Hematopoietic multipotent progenitor cell treated with erythropoietin and hydrocortisone succinate and interleukin-3 and kit ligand, for 6 days (in vitro differentiated cells): ENCODE measurements at regions not wholly inside any gene's neighbourhood (a gene's known extent, or its start where the extent isn't known, plus 50 kb on each side); places are given as distances from the start of the nearest gene placed in this dataset.

Experiments used
- DNase-seq: peaks from one replicate; pipeline ENCODE4 v3.0.0-alpha.2; 2015

DNA sequence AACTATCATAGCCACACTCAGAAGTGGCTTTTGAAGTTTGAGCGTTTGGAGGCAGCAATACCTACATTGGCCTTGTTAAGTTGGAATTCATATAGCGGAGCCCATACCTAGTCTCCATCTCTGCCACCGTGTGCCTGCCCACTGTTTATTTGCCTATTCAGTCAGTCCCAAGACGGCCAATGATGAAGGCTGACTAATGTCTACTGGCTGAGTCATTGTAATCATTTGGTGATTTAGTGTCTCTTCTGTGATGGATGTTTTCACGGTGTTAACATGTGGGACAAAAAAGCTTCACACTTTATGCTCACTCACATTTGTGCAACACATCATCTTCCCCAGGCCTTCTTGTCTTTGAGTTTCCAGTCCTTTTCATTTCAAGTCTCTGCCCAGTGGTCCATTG is 92.6 kb upstream of the PBX1 start:
- DNase-seq, result no peak

GRCh38 chr1:164470996-164471395 is 88.0 kb upstream of the PBX1 start:
- DNase-seq, result no peak

- no peak for DNase-seq
Observed at GRCh38 chr1:164472841-164473240, 86.1 kb upstream of the PBX1 start.

- no peak for DNase-seq
Observed at GRCh38 chr1:164473544-164473943, 85.4 kb upstream of the PBX1 start.

DNA sequence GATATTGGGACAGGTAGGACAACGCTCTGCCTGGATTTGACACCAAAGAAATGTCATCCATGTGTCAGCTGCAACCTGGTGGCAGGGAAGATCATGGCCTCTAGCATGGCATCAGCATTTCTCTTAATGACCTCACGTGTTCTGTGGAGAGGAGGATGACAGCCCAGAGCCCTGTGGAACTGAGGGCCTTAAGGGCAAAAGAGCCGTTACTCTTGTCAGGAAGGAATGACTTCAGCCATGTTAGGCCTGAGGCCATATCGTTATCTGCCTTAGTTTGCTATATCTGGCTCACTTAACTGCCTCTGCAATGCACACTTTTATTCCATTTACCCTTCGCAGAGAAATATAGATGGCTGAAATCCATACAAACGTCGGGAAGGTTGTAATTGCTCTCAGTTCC is 83.2 kb upstream of the PBX1 start:
- DNase-seq, result no peak

GRCh38 chr1:164477343-164477742 is 81.6 kb upstream of the PBX1 start:
- no peak for DNase-seq

DNA sequence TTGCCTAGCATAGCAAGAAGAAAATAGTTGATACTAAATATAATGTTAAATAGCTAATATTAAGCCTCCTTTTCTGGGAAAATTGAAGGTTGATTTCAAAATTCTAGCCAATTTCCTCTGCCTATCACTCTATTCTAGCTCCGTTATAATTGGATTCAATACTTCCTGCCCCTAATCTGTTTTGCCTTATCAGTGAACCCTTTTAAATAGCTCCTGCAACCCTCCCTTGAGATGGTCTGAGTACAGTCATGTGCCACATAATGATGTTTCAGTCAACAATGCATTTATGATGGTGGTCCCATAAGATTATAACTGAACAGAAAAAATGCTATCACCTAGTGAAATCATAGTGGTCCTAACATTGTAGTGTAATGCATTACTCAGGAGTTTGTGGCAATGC is 79.7 kb upstream of the PBX1 start:
- DNase-seq, result no peak

DNA sequence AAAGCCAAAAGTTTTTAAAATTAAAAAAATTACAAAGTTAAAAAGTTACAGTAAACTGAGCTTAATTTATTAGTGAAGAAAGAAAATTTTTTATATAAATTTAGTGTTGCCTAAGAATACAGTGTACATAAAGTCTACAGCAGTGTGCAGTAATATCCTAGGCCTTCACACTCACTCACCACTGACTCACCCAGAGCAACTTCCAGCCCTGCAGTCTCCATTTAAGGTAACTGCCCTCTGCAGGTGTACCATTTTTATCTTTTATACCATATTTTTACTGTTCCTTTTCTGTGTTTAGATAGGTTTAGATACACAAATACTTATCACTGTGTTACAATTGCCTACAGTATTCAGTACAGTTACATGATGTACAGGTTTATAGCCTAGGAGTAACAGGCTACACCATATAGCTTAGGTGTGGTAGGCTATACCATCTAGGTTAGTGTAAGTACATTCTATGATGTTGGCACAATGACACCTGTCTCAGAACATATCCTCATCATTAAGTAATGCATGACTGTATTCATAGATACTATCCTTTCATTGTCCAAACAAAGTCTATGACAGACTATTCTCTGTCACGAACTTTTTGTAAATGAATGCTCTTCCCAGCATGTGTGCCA is 78.6 kb upstream of the PBX1 start:
- DNase-seq, result no peak

DNA sequence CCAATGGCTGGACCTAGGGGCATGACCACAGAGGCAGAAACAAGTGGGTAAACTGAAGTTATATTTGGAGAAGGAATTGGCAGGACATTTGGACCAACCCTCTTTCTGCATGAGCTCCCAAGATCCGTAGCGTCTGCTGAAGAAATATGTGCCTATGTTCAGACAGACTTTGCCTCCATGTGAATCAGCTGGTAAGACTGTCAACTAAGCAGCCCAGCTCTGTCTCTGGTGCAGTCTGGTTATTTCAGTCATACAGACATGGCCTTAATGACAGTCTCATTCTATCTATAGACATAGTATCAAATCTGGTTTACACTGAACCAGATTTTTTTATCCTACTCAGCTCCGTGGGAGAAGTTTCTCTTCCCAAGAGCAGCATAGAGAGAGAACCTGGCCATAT is 63.1 kb upstream of the PBX1 start:
- DNase-seq, result no peak

- DNase-seq, result no peak
Observed at GRCh38 chr1:164498792-164499191, 60.2 kb upstream of the PBX1 start.

DNA sequence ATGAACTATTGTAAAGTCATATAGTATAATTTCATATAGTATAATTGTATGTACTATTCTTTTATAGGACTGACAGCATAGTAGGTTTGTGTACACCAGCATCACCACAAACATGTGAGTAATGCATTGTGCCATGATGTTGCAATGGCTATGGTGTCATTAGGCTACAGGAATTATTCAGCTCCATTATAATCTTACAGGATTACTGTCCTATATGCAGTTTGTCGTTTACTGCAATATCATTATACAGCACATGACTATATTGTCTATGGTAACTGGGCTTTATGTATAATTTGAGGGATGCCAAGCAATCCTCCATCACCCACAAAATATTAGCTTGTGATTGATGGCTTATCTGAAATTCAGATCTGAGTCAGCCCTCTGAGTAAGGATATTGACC is 54.2 kb upstream of the PBX1 start:
- DNase-seq, result no peak
